HG03354 (cell line): ENCODE measurements at regions not wholly inside any gene's neighbourhood (a gene's known extent, or its start where the extent isn't known, plus 50 kb on each side); places are given as distances from the start of the nearest gene placed in this dataset.

ENCODE experiments used
- ATAC-seq: cut with Tn5 transposase; IDR thresholded peaks from one replicate; pipeline ENCODE4 v1.9.1; 2021; ENCODE audit warnings: mild to moderate bottlenecking; ENCODE audit not compliant: unreplicated experiment, poor library complexity, severe bottlenecking

GRCh38 chr11:106621484-106621883 lies 396.8 kb downstream of the GUCY1A2 start:
- no peak for ATAC-seq
